Right ventricle myocardium superior (tissue), 1 donor: ENCODE measurements at regions not wholly inside any gene's neighbourhood (a gene's known extent, or its start where the extent isn't known, plus 50 kb on each side); places are given as distances from the start of the nearest gene placed in this dataset.
"Not testable (repeated sequence)": the region's sequence is repeated elsewhere in the genome, so short reads cannot be mapped to it uniquely, and the experiment has no call there.

ENCODE experiments used
- ATAC-seq: fragments of 200-7000 bp; cut with Tn5 transposase; one replicate; pipeline ENCODE4 v1.9.1; 2020; ENCODE audit warnings: mild to moderate bottlenecking; ENCODE audit not compliant: poor library complexity
- DNase-seq: peaks from one replicate; pipeline ENCODE4 v3.0.0-alpha.2; 2020
- intact Hi-C: fragments of 100-400 bp; cut with DNase I; formaldehyde crosslinking; loops from one replicate; pipeline ENCODE4 v1.11.2; 2022
- donor health status: DM: no; HTN: yes; CAD: no; lungs with severe emphysema.

DNA sequence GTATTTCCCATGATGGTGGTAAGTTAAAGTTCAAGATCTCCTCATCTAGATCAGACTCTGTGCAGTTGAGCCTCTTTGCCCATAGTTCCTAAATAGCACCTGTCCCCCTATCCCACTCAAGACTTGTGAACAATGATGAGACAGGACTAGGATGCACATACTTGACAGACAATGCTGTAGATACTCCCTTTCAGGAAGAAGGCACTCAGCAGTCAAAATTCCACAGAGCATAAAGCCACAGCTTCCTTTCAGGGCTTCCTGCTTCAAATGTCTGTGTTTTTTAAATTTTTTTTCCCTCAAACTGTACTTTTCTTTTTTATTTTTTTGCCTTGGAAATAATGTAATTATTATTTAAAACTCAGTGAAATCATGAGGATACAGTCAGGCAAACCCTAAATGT lies 1305.3 kb downstream of the RPIA start:
- intact Hi-C loops, ATAC-seq, DNase-seq: not testable (repeated sequence)

- intact Hi-C loops, DNase-seq, ATAC-seq: not testable (repeated sequence)
Measured at GRCh38 chr2:90004553-90004952, 1313.1 kb downstream of the RPIA start.

DNA sequence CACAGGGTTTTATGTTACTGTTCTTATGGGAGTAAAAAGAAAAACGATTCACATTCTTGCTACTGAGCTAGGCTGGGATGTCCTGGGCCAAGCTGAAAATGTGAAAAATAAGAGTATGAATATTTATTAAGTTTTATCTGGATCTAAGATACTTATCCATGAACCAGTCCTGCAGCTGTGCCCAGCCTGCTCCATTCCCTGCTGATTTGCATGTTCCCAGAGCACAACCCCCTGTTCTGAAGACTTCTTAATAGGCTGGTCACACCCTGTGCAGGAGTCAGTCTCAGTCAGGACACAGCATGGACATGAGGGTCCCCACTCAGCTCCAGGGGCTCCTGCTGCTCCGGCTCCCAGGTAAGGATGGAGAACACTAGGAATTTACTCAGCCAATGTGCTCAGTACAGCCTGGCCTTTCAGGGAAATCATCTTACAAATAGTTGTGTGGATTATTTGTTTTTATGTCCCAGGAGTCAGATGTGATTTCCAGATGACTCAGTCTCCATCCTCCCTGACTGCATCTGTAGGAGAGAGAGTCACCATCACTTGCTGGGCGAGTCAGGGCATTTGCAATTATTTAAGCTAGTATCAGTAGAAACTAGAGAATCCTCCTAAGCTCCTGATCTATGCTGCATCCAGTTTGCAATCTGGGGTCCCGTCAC lies 1319.1 kb downstream of the RPIA start:
- intact Hi-C loops, DNase-seq, ATAC-seq: not testable (repeated sequence)

DNA sequence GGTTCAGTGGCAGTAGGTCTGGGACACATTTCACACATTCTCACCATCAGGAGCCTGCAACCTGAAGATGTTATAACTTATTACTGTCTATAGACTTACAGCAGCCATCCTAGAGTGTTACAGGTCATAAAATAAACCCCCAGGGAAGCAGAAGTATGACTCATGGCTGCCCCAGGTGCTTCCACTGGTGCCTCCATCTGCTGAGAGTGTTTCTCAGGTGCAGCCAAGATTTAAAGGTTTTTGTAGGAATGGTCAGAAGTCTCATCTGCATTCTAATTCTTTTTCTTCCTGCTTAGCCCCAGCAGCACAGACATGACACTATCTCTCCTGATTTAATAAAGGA lies 1319.6 kb downstream of the RPIA start:
- intact Hi-C loops, DNase-seq, ATAC-seq: not testable (repeated sequence)

DNA sequence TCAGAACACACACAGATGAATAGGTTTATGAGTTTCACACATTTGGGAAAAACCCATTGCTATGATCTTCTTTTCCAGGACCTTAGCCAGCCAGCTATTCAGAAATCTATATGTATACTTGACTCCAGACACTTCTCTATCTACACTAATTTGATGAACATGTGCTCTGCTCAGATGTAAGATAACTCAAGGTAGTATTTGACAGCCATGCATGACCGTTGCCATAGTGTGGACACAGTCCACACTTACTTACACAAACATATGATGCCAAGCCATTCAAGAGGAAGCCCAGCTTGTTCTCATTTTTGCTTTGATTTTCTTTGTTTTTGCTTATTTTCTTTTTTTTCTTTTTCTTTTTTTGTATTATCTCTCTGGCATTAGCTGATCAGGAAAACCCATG lies 1328.4 kb downstream of the RPIA start:
- DNase-seq, intact Hi-C loops: not testable (repeated sequence)

GRCh38 chr2:90021234-90021633 lies 1329.8 kb downstream of the RPIA start:
- not testable (repeated sequence) for ATAC-seq

More for the DNA sequence above, 1328.4 kb downstream of the RPIA start:
- not testable (repeated sequence) for ATAC-seq

GRCh38 chr2:90027231-90027643 lies 1335.8 kb downstream of the RPIA start:
- peak; percentile 71 for ATAC-seq
- intact Hi-C loops, DNase-seq: not testable (repeated sequence)

More at GRCh38 chr2:90021234-90021633, 1329.8 kb downstream of the RPIA start:
- intact Hi-C loops, DNase-seq: not testable (repeated sequence)

- DNase-seq: peak; percentile 45
Measured at GRCh38 chr2:90028381-90029079, 1337.1 kb downstream of the RPIA start.

DNA sequence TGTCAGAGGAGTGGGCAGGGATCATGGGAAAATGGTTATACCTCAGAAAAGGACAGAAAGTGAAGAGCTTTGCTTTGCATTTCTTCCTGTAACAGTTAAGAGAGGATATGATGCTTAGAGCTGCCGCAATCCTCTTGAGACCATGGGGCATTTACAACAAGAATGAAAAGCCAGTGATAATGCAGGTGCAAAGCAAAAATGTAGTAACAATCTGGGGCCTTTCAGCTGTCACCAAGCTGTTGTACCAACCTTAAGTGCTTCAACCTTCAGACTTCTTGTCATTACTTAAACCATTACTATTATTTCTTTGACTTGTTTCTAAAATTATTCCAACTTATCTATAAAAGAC lies 1337.6 kb downstream of the RPIA start:
- intact Hi-C loops, ATAC-seq, DNase-seq: not testable (repeated sequence)

More at GRCh38 chr2:90028381-90029079, 1337.1 kb downstream of the RPIA start:
- ATAC-seq, intact Hi-C loops: not testable (repeated sequence)

DNA sequence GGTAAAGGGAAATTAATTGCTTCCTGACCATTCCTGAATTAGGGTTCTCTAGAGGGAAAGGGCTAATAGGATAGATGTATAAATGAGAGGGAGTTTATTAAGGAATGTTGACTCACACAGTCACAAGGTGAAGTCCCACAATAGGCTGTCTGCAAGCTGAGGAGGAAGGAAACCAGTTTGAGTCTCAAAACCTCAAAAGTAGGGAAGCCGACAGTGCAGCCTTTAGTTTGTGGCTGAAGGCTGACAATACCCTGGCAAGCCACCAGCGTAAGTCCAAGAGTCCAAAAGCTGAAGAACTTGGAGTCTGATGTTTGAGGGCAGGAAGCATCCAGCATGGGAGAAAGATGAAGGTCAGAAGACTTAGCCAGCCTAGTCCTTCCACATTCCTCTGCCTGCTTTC lies 1340.8 kb downstream of the RPIA start:
- not testable (repeated sequence) for DNase-seq

DNA sequence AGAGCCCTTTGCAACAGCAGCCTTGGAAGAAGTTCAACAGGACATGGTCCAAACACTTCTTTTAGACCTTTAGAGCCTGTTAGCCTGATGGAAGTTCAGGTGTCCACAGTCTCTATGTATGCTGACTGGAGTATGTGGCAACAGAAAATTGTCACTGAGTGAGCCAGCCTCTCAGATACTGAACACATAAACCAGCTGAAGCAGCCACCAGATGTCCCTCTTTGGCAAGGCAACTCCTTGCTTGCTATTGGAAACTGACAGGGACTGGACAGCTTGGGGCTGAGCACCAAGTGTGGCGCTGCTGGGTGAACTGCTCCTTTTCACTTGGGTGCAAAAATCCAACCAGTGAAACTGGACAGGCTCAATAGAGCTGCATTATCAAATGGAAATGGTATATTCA lies 1344.9 kb downstream of the RPIA start:
- ATAC-seq, intact Hi-C loops, DNase-seq: not testable (repeated sequence)

More for the DNA sequence above, 1340.8 kb downstream of the RPIA start:
- ATAC-seq, intact Hi-C loops: not testable (repeated sequence)

DNA sequence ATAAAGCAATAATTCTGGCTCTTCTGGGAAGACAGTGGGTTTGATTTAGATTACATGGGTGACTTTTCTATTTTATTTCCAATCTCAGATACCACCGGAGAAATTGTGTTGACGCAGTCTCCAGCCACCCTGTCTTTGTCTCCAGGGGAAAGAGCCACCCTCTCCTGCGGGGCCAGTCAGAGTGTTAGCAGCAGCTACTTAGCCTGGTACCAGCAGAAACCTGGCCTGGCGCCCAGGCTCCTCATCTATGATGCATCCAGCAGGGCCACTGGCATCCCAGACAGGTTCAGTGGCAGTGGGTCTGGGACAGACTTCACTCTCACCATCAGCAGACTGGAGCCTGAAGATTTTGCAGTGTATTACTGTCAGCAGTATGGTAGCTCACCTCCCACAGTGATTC lies 1347.6 kb downstream of the RPIA start:
- ATAC-seq, intact Hi-C loops, DNase-seq: not testable (repeated sequence)

DNA sequence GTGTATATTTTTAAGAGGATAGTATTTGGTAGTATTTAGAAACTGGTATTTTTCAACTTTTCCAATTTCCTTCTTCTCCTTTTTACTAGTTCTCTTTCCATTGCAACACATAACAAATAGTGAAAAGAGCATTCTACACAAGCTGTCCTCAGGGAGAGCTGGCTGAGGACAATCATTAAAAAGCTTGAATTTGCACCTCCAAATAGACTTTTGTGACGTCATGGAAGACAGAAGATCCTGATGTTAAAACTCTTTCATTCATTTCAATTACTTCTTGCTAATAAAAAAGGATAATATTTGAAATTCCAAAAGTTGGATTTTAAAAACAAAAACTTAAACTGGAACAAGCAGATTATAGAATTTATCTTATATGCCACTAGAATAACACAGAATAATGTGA lies 1356.3 kb downstream of the RPIA start:
- DNase-seq, ATAC-seq, intact Hi-C loops: not testable (repeated sequence)

- ATAC-seq, intact Hi-C loops, DNase-seq: not testable (repeated sequence)
Measured at GRCh38 chr2:90052113-90052631, 1360.7 kb downstream of the RPIA start.

DNA sequence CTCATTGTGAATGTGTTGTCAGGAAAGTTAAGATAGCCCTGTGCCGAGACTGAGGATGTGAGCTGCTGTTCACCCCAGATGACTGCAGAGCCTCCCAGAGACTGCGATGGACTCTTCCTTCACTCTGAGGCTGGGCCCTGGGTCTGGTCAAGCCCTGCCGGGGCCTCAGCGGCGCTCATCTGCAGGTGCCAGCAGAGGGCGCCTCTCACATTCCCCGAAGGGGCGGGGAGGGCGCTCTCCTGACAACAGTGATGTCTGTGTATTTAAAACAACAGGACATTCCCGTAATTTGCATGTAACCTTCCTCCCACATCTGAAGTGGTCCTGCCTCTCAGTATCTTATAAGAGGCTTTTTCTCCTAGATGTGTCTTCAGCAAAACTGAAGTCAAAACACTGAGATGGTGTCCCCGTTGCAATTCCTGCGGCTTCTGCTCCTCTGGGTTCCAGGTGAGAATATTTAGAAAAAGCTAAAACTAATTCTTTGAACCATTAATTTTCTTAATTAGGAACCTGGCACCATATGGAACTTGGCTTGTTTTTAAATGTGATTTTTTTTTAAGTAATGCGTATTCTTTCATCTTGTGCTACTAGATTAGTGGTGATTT lies 1377.9 kb downstream of the RPIA start:
- intact Hi-C loops: no loop called here
- peak; percentile 51 for DNase-seq
- peak; percentile 34 for ATAC-seq

DNA sequence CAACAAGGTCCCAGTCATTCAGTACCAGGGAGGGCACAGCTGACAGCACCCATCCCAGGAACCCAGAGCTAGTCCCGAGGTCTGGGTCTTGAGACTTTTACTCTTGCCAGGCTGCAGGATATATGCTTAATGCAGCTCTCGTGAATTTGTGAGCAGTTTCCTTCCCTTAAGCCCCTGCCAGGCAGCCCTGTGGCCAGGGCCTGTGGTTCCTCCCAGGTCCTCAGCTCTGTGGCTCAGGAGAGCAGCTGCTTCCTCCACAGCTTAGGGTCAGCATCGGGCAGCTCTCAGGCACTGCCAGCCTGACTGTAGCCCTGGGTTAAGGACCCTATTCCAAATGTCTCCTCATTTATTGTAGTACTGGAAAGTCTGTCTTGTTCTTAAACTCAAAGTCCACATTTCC lies 1384.8 kb downstream of the RPIA start:
- no peak for ATAC-seq
- intact Hi-C loops: no loop called here

GRCh38 chr2:90077948-90078347 lies 1386.5 kb downstream of the RPIA start:
- ATAC-seq (no peak), DNase-seq (no peak)
- intact Hi-C loops: no loop called here

More for the DNA sequence above, 1384.8 kb downstream of the RPIA start:
- no peak for DNase-seq

GRCh38 chr2:90079374-90079773 lies 1387.9 kb downstream of the RPIA start:
- intact Hi-C loops: no loop called here
- DNase-seq: no peak
- no peak for ATAC-seq

GRCh38 chr2:90087792-90088191 lies 1396.3 kb downstream of the RPIA start:
- DNase-seq, ATAC-seq, intact Hi-C loops: not testable (repeated sequence)
